HUES6 (cell line): ENCODE measurements at regions not wholly inside any gene's neighbourhood (a gene's known extent, or its start where the extent isn't known, plus 50 kb on each side); places are given as distances from the start of the nearest gene placed in this dataset.
"Not testable (repeated sequence)": the region's sequence is repeated elsewhere in the genome, so short reads cannot be mapped to it uniquely, and the experiment has no call there.

Experiments used
- H3K27ac ChIP-seq: 2 replicates; pipeline ENCODE4 v1.7.0; 2013; ENCODE audit warnings: low read depth, mild to moderate bottlenecking, low read length, inconsistent platforms
- H3K27me3 ChIP-seq: 2 replicates; pipeline ENCODE4 v1.6.1; 2013; ENCODE audit warnings: low read length; ENCODE audit not compliant: control insufficient read depth, insufficient read depth
- H3K36me3 ChIP-seq: 2 replicates; pipeline ENCODE4 v1.6.1; 2013; ENCODE audit warnings: low read length; ENCODE audit not compliant: control insufficient read depth, insufficient read depth
- H3K4me1 ChIP-seq: 2 replicates; pipeline ENCODE4 v1.6.1; 2013; ENCODE audit warnings: low read length; ENCODE audit not compliant: control insufficient read depth, insufficient read depth
- H3K4me3 ChIP-seq: 2 replicates; pipeline ENCODE4 v1.5.1; 2013; ENCODE audit warnings: low read depth, low read length
- H3K9ac ChIP-seq: one replicate; pipeline ENCODE4 v1.6.1; 2013; ENCODE audit warnings: mild to moderate bottlenecking, low read length
- H3K9me3 ChIP-seq: 2 replicates; pipeline ENCODE4 v1.6.1; 2013; ENCODE audit warnings: low read depth, low read length; ENCODE audit not compliant: control insufficient read depth, insufficient read depth

DNA sequence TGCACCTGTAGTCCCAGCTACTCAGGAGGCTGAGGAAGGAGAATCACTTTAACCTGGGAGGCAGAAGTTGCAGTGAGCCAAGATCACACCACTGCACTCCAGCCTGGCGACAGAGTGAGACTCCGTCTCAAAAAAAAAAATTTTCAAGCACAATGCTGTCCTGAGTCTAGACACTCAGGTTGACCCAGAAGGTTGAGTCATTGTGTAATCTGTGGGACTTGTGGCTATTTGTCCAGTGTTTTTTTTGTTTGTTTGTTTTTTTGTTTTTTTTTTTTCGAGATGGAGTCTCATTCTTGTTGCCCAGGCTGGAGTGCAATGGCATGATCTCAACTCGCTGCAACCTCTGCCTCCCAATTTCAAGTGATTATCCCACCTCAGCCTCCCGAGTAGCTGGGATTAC lies 74.3 kb upstream of the SOX13 start:
- H3K4me3 ChIP-seq, H3K27ac ChIP-seq, H3K9me3 ChIP-seq, H3K36me3 ChIP-seq, H3K9ac ChIP-seq: not testable (repeated sequence)
- H3K4me1 ChIP-seq, result peaks cover 41% of the 10 kb centered on the region
- peaks cover 14% of the 10 kb centered on the region for H3K27me3 ChIP-seq

DNA sequence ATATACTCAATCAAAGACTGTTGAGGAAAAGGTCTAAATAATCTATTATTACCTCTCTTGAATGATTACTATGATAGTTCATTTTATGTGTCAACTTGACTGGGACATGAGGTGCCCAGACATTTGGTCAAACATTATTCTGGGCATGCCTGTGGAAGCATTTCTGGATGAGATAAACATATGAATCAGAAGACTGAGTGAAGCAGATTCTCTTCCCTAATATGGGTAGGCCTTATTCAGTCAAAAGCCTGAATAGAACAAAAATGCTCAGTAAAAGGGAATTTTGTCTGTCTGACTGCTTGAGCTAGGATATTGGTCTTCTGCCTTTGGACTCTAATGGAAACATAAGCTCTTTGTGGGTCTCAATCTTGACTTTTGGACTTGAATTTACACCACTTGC lies 73.3 kb upstream of the SOX13 start:
- H3K4me3 ChIP-seq, result no peak overlapping the region
- no peak overlapping the region for H3K27ac ChIP-seq
- H3K9me3 ChIP-seq, result no peaks in the 10 kb centered on the region; the same call in none of the 2 replicates
- no peaks in the 10 kb centered on the region for H3K36me3 ChIP-seq
- no peak overlapping the region for H3K9ac ChIP-seq
- H3K27me3 ChIP-seq, result peaks cover 8% of the 10 kb centered on the region
- peaks cover 42% of the 10 kb centered on the region for H3K4me1 ChIP-seq

DNA sequence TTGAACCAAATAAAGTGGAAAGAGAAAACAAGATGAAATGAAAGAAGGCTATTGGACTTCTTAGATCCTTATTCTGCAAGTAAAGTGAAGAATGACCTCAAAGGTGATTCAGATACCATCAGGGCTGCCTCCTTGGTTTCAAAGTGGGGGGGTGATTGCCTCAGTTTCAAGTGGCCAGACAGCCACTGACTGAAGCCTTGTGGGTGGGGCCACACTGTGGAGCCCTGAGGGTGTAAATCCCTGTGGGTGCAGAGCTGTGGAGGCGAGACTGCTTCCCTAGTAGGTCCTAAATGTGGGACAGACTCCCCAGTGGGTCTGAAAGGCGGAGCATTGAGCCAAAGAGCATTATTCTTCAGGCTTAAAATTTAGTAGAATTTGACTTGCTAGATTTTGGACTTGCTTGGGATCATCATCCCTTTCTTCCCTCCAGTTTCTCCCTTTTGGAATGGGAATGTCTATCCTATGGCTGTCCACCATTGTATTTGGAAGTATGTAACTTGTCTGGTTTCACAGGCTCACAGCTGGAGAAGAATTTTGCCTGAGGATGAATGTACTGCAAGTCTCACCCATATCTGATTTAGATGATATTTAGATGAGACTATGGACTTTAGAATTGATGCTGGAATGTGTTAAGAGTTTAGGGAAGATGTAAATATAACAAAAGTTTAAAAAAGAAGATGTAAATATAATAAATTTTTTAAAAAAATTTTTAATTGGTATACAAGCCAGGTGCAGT lies 71.6 kb upstream of the SOX13 start:
- H3K27me3 ChIP-seq, result peaks cover 5% of the 10 kb centered on the region
- no peak overlapping the region for H3K9ac ChIP-seq
- no peak overlapping the region for H3K4me3 ChIP-seq
- no peaks in the 10 kb centered on the region; the same call in none of the 2 replicates for H3K9me3 ChIP-seq
- H3K4me1 ChIP-seq, result peaks cover 25% of the 10 kb centered on the region
- H3K27ac ChIP-seq, result no peak overlapping the region
- no peaks in the 10 kb centered on the region for H3K36me3 ChIP-seq

DNA sequence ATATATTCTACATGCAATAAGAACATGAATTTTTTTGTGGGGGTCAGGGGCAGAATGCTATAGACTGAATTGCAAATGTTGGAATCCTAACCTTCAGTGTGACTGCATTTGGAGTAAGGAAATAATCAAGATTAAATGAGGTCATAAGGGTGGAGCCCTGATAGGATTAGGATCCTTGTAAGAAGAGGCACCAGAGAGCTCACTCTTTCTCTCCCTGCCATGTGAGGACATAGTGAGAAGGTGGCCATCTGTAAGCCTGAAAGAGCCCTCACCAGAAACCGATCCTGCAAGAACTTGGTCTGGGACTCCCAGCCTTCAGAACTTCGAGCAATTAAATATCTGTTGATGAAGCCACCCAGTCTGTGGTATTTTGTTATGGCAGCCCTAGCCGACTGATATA lies 70.3 kb upstream of the SOX13 start:
- no peak overlapping the region for H3K9ac ChIP-seq
- peaks cover 2% of the 10 kb centered on the region for H3K27me3 ChIP-seq
- H3K4me3 ChIP-seq, result no peak overlapping the region
- peaks cover 13% of the 10 kb centered on the region for H3K4me1 ChIP-seq
- no peak overlapping the region for H3K27ac ChIP-seq
- no peaks in the 10 kb centered on the region for H3K36me3 ChIP-seq
- H3K9me3 ChIP-seq, result no peaks in the 10 kb centered on the region; the same call in none of the 2 replicates

DNA sequence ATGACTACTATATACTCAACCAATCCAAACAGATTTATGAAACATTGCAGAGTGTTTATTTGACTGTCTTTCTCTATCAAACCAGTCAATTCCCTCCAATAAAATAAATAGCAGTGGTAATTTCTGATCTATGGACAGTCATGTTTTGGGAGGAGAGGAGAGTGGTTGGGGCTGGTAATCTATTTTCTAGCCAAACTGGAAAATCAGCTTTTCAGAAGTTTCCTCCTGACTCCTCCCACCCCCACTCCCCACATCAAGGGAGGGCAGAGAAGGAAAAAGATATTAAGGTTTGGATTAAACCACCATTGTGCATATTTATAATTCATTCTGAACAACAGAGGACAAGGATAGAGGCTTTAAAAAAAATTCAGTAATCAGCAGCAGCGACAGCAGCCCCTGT lies 69.4 kb upstream of the SOX13 start:
- H3K9ac ChIP-seq, result no peak overlapping the region
- no peaks in the 10 kb centered on the region for H3K27me3 ChIP-seq
- no peaks in the 10 kb centered on the region for H3K36me3 ChIP-seq
- no peaks in the 10 kb centered on the region; the same call in none of the 2 replicates for H3K9me3 ChIP-seq
- H3K4me3 ChIP-seq, result no peak overlapping the region
- H3K27ac ChIP-seq, result no peak overlapping the region
- H3K4me1 ChIP-seq, result peaks cover 12% of the 10 kb centered on the region; the same call in 1 of the 2 replicates

DNA sequence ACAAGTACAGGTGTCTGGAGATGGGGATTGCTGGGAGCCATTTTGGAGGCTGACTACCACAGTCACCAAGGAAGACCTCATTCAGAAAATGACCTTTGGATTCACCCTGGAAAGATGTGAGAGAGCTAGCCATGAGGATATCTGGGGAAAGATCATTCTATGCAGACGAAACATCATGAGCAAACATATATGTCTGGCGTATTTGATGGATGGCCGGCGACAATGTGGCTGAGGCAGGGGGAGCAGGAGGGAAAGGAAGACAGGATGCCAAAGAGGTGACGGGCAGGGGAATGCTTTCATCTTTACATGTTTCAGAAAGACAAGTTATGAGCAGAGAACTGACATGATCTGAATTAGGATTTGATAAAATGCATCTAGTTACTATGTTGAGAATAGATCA lies 61.5 kb upstream of the SOX13 start:
- Histone ChIP-seq H3K9ac (no peak overlapping the region), H3K9me3 (no peaks in the 10 kb centered on the region), H3K36me3 (no peaks in the 10 kb centered on the region), H3K27ac (no peak overlapping the region), H3K27me3 (no peaks in the 10 kb centered on the region), H3K4me3 (no peak overlapping the region), H3K4me1 (peaks cover 8% of the 10 kb centered on the region)

DNA sequence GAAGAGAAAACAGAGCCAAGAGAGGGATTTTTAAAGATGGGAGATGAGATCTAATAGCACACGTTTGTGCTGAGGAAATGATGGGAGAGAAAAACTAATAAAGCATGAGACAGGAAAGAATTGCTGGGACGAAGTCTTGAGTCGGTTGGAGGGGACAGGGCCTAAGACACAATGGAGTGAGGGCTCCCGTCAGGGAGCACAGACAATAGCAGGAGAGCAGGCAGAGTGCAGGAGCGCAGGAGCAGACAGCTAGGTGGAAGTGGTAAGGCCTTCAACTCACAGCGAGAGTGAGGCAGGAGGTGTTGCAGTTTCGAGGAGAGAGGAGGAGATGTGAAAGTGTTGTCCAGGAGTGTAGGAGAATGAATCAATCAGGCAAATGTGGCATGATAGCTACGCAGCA lies 59.9 kb upstream of the SOX13 start:
- no peaks in the 10 kb centered on the region for H3K27me3 ChIP-seq
- no peaks in the 10 kb centered on the region for H3K9me3 ChIP-seq
- no peaks in the 10 kb centered on the region for H3K36me3 ChIP-seq
- no peak overlapping the region for H3K4me3 ChIP-seq
- no peak overlapping the region for H3K9ac ChIP-seq
- peaks cover 11% of the 10 kb centered on the region for H3K4me1 ChIP-seq
- H3K27ac ChIP-seq, result no peak overlapping the region

DNA sequence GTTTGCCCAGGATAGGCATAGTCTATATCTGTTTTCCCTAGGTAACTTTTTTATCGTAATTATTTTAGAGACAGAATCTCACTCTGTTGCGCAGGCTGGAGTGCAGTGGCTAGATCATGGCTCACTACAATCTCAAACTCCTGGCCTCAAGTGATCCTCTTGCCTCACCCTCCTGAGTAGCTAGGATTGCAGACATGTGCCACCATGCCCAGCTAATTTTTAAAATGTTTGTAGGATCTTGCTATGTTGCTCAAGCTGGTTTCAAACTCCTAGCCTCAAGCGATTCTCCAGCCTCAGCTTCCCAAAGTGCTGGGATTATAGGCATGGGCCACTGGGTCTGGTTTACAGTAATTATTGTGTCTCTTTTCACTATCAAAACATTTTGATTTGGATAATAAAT lies 58.6 kb upstream of the SOX13 start:
- Histone ChIP-seq H3K4me3 (no peak overlapping the region), H3K36me3 (no peaks in the 10 kb centered on the region), H3K27me3 (no peaks in the 10 kb centered on the region), H3K27ac (no peak overlapping the region), H3K9ac (no peak overlapping the region), H3K9me3 (no peaks in the 10 kb centered on the region), H3K4me1 (peaks cover 16% of the 10 kb centered on the region)

DNA sequence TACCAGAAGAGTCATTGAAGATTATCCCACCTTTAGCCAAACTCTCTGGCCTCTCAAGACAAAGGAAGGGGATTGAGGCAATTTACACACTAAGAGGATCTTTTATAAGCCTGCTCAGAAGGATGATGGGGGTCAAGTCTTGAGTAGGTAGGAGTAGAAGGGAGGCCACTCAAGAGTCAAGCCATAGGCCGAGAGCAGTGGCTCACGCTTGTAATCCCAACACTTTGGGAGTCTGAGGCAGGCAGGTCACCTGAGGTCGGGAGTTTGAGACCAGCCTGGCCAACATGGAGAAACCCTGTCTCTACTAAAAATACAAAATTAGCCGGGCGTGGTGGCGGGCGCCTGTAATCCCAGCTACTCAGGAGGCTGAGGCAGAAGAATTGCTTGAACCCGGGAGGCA lies 58.0 kb upstream of the SOX13 start:
- H3K4me1 ChIP-seq, result peaks cover 16% of the 10 kb centered on the region

DNA sequence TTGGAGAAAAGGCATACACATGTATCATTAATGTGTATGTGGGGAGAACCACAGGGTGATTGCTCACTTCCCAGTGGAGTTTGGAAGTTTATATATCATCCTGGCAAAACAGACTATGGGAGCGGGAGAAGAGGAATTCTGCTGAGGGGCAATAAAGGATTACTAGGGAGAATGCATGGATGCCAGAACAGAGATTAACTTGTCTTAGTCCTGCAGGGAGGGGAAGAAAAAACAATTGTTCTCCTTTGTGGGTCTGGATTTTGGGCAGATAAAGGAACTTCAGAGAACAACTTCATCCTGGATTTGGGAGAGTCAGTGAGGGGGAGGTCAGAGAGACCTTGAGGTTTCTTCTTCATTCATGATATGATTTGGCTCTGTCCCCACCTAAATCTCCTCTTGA lies 55.9 kb upstream of the SOX13 start:
- no peaks in the 10 kb centered on the region for H3K27me3 ChIP-seq
- no peak overlapping the region for H3K9ac ChIP-seq
- H3K4me3 ChIP-seq, result no peak overlapping the region
- H3K36me3 ChIP-seq, result no peaks in the 10 kb centered on the region
- H3K27ac ChIP-seq, result no peak overlapping the region
- H3K4me1 ChIP-seq, result peaks cover 16% of the 10 kb centered on the region
- no peaks in the 10 kb centered on the region for H3K9me3 ChIP-seq

More for the DNA sequence above, 58.0 kb upstream of the SOX13 start:
- not testable (repeated sequence) for H3K9ac ChIP-seq, H3K36me3 ChIP-seq, H3K9me3 ChIP-seq, H3K27ac ChIP-seq, H3K27me3 ChIP-seq, H3K4me3 ChIP-seq

DNA sequence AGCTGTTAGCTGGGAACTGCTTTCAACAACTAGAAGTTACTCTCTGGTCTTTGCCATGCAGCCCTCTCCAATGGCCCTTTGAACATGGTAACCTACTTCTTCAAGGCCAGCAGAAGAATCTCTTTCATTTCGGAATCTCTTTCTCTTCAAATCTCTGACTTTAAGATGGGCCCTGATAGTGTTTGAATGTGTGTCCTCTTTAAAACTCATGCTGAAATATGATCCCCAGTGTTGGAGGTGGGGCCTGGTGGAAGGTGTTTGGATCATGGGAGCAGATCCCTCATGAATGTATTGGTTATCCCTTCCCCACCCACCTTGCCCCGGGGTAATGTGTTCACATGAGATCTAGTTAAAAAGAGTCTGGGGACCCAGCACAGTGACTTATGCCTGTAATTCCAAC lies 54.5 kb upstream of the SOX13 start:
- no peak overlapping the region for H3K27ac ChIP-seq

More for the DNA sequence above, 54.5 kb upstream of the SOX13 start:
- Histone ChIP-seq H3K9ac (no peak overlapping the region), H3K27me3 (no peaks in the 10 kb centered on the region), H3K9me3 (no peaks in the 10 kb centered on the region), H3K4me1 (peaks cover 12% of the 10 kb centered on the region), H3K36me3 (no peaks in the 10 kb centered on the region), H3K4me3 (no peak overlapping the region)
